ENCODE measurements at regions not wholly inside any gene's neighbourhood (a gene's known extent, or its start where the extent isn't known, plus 50 kb on each side); places are given as distances from the start of the nearest gene placed in this dataset.

GRCh38 chr12:115109863-115110262 lies 425.9 kb upstream of the TBX3 start:
- TF ChIP-seq, protein P1, sequence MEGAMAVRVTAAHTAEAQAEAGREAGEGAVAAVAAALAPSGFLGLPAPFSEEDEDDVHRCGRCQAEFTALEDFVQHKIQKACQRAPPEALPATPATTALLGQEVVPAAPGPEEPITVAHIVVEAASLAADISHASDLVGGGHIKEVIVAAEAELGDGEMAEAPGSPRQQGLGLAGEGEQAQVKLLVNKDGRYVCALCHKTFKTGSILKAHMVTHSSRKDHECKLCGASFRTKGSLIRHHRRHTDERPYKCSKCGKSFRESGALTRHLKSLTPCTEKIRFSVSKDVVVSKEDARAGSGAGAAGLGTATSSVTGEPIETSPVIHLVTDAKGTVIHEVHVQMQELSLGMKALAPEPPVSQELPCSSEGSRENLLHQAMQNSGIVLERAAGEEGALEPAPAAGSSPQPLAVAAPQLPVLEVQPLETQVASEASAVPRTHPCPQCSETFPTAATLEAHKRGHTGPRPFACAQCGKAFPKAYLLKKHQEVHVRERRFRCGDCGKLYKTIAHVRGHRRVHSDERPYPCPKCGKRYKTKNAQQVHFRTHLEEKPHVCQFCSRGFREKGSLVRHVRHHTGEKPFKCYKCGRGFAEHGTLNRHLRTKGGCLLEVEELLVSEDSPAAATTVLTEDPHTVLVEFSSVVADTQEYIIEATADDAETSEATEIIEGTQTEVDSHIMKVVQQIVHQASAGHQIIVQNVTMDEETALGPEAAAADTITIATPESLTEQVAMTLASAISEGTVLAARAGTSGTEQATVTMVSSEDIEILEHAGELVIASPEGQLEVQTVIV (CRISPR knock-in tag; IDR thresholded peaks at IDR 0.05; ENCODE audit: borderline replicate concordance): no peak
- TF ChIP-seq FOXJ2 (tag; IDR thresholded peaks at IDR 0.05) (no peak), ZNF347 (CRISPR knock-in tag; IDR thresholded peaks at IDR 0.05; ENCODE audit: low read depth) (no peak), PRMT5 (CRISPR knock-in tag; IDR thresholded peaks at IDR 0.05) (no peak)
- TF ChIP-seq, protein P2, sequence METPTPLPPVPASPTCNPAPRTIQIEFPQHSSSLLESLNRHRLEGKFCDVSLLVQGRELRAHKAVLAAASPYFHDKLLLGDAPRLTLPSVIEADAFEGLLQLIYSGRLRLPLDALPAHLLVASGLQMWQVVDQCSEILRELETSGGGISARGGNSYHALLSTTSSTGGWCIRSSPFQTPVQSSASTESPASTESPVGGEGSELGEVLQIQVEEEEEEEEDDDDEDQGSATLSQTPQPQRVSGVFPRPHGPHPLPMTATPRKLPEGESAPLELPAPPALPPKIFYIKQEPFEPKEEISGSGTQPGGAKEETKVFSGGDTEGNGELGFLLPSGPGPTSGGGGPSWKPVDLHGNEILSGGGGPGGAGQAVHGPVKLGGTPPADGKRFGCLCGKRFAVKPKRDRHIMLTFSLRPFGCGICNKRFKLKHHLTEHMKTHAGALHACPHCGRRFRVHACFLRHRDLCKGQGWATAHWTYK (CRISPR knock-in tag; IDR thresholded peaks at IDR 0.05): no peak
- no peak overlapping the region for H3K4me2 ChIP-seq (ENCODE audit: insufficient read depth, low read length)
- intact Hi-C loops (cut with micrococcal nuclease) (no loop called here), in situ Hi-C loops (cut with MboI) (no loop called here)
- no peak overlapping the region for H3K4me3 ChIP-seq
- no peak overlapping the region for H3K9ac ChIP-seq (ENCODE audit: insufficient read depth in 1 of 2, low read depth in 2 of 2, low read length in 2 of 2)
- no peak overlapping the region for H3K27ac ChIP-seq (ENCODE audit: extremely low read depth, low read depth, low read length)
- WGBS (ENCODE audit: insufficient coverage, low coverage, missing lambda C conversion rate): 0% methylated on average over 3 of the region's 3 CpGs
- no peaks in the 10 kb centered on the region for H3K9me3 ChIP-seq (replicated peaks; ENCODE audit: control insufficient read depth, insufficient read depth, low read depth, low read length)
- peaks cover 0 to 1% of the 10 kb centered on the region in 2 experiments; a peak in 2 of 5 replicates for H3K4me1 ChIP-seq (replicated peaks in 1 of 2; ENCODE audit: control insufficient read depth in 2 of 2, insufficient read depth in 2 of 2, low read length in 2 of 2)
- CTCF ChIA-PET (ENCODE audit: low intra/inter-chr PET ratio): no interaction called here
- BruUV-seq (replicated peaks): no TSS peak
- POLR2A ChIA-PET: no interaction called here
- H3K27me3 ChIP-seq (ENCODE audit: control insufficient read depth in 2 of 2, insufficient read depth in 2 of 2, low read length in 2 of 2): peaks cover 2 to 8% of the 10 kb centered on the region in 2 experiments; a peak in 2 of 5 replicates
- H3K36me3 ChIP-seq (ENCODE audit: control insufficient read depth, insufficient read depth, low read length): no peaks in the 10 kb centered on the region
- H4K20me1 ChIP-seq (replicated peaks; ENCODE audit: control insufficient read depth, insufficient read depth, low read length): no peaks in the 10 kb centered on the region
- no peak for FAIRE-seq
- DNase-seq (ENCODE audit: extremely low read depth in 1 of 4, low spot score in 3 of 4): no peak
- no peak for ATAC-seq
- H2AFZ ChIP-seq (ENCODE audit: low read depth, low read length): no peak overlapping the region
- no peaks in the 10 kb centered on the region for H3K9me1 ChIP-seq (ENCODE audit: control insufficient read depth, insufficient read depth, low read length)
- H3K79me2 ChIP-seq (ENCODE audit: control insufficient read depth, insufficient read depth, low read length): no peaks in the 10 kb centered on the region

Data from K562 (cell line).